Upper lobe of left lung (tissue), 4 donors: ENCODE measurements at regions not wholly inside any gene's neighbourhood (a gene's known extent, or its start where the extent isn't known, plus 50 kb on each side); places are given as distances from the start of the nearest gene placed in this dataset.

Source experiments
- EP300 ChIP-seq, 4 donors: sonication (generic); formaldehyde crosslinking; IDR thresholded peaks; one replicate each; pipeline ENCODE4 v1.5.1; 2017; ENCODE audit warnings: antibody characterized with exemption in 4 of 4, control low read depth in 2 of 4
- POLR2A ChIP-seq, 4 donors: fragments of 450-650 bp; IDR thresholded peaks; one replicate each; pipeline ENCODE4 v1.5.1; 2016 to 2017; ENCODE audit warnings: antibody characterized with exemption in 4 of 4, mild to moderate bottlenecking in 2 of 4
- POLR2AphosphoS5 ChIP-seq, 2 donors: sonication (generic); formaldehyde crosslinking; IDR thresholded peaks; one replicate each; pipeline ENCODE4 v1.5.1; 2017; ENCODE audit warnings: antibody characterized with exemption in 2 of 2
- TF ChIP-seq, protein P1 (sequence below), 6 experiments: fragments of 450-650 bp in 4 of 6; fragments of 200-600 bp in 2 of 6; sonication (generic) in 2 of 6; IDR thresholded peaks; one replicate each; pipeline ENCODE4 v1.5.1; 2016 to 2019; ENCODE audit warnings: antibody characterized with exemption in 6 of 6

DNA sequence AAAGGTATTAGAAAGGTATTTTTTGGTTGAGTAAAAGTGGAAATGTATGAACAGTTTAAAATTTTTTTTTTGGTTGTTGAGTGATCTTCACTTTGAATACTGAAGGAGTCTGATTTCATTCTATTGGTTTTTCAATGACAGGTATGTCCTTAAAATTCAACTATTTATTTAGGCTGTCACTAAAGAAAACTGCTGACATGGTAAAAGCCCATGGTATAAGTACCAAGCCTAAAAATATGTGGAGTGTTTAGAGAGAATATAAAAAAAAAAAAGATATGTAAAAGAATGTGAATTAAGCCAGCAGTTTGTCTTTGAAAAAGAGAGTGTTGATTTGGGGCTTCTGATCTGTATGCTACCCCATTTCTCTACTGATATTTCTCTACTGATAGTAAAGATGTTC lies 90.3 kb upstream of the SUCLG2 start:
- TF ChIP-seq, protein P1, sequence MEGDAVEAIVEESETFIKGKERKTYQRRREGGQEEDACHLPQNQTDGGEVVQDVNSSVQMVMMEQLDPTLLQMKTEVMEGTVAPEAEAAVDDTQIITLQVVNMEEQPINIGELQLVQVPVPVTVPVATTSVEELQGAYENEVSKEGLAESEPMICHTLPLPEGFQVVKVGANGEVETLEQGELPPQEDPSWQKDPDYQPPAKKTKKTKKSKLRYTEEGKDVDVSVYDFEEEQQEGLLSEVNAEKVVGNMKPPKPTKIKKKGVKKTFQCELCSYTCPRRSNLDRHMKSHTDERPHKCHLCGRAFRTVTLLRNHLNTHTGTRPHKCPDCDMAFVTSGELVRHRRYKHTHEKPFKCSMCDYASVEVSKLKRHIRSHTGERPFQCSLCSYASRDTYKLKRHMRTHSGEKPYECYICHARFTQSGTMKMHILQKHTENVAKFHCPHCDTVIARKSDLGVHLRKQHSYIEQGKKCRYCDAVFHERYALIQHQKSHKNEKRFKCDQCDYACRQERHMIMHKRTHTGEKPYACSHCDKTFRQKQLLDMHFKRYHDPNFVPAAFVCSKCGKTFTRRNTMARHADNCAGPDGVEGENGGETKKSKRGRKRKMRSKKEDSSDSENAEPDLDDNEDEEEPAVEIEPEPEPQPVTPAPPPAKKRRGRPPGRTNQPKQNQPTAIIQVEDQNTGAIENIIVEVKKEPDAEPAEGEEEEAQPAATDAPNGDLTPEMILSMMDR (IDR thresholded peaks at IDR 0.05): no peak
- TF ChIP-seq POLR2AphosphoS5 (IDR thresholded peaks at IDR 0.05) (no peak), POLR2A (IDR thresholded peaks at IDR 0.05) (no peak), EP300 (IDR thresholded peaks at IDR 0.05) (no peak)
